Lower leg skin (tissue), 3 donors: ENCODE measurements at regions not wholly inside any gene's neighbourhood (a gene's known extent, or its start where the extent isn't known, plus 50 kb on each side); places are given as distances from the start of the nearest gene placed in this dataset.

Source experiments
- POLR2A ChIP-seq, 2 donors: fragments of 450-650 bp; IDR thresholded peaks; one replicate each; pipeline ENCODE4 v1.6.1; 2016 to 2017; ENCODE audit warnings: antibody characterized with exemption in 2 of 2, mild to moderate bottlenecking in 1 of 2, moderate library complexity in 1 of 2
- TF ChIP-seq, protein P1 (sequence below), 3 donors: fragments of 450-650 bp; IDR thresholded peaks; one replicate each; pipeline ENCODE4 v1.5.1; 2016; ENCODE audit warnings: antibody characterized with exemption in 3 of 3, mild to moderate bottlenecking in 3 of 3, moderate library complexity in 2 of 3

GRCh38 chr9:96052686-96053085 is 177.2 kb downstream of the ERCC6L2 start:
- TF ChIP-seq, protein P1, sequence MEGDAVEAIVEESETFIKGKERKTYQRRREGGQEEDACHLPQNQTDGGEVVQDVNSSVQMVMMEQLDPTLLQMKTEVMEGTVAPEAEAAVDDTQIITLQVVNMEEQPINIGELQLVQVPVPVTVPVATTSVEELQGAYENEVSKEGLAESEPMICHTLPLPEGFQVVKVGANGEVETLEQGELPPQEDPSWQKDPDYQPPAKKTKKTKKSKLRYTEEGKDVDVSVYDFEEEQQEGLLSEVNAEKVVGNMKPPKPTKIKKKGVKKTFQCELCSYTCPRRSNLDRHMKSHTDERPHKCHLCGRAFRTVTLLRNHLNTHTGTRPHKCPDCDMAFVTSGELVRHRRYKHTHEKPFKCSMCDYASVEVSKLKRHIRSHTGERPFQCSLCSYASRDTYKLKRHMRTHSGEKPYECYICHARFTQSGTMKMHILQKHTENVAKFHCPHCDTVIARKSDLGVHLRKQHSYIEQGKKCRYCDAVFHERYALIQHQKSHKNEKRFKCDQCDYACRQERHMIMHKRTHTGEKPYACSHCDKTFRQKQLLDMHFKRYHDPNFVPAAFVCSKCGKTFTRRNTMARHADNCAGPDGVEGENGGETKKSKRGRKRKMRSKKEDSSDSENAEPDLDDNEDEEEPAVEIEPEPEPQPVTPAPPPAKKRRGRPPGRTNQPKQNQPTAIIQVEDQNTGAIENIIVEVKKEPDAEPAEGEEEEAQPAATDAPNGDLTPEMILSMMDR (IDR thresholded peaks at IDR 0.05), result no peak
- no peak for TF ChIP-seq POLR2A (IDR thresholded peaks at IDR 0.05)
